ENCODE measurements at regions not wholly inside any gene's neighbourhood (a gene's known extent, or its start where the extent isn't known, plus 50 kb on each side); places are given as distances from the start of the nearest gene placed in this dataset.

DNA sequence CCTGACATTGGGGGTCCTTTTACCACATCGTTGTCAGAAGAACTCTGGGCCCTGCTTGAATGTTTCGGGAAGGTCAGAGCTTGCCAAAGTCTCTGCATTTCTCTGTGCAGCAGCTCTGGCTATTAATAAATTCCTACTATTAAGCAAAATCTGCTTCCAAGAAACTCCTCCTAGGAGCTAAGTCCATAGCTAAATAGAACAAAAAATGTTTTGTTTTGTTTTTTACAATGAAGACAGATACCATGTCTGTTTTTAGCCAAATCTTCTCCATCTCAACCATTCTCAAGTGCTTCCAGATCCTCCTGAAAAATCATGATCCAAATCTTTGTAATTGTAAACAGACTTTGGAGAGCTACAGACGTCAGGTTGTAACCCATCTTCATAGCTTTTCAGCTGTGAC, 161.6 kb downstream of the SPATA18 start:
- no peak overlapping the region for H3K4me3 ChIP-seq (ENCODE audit: low read depth, low read length)
- TF ChIP-seq, protein P1, sequence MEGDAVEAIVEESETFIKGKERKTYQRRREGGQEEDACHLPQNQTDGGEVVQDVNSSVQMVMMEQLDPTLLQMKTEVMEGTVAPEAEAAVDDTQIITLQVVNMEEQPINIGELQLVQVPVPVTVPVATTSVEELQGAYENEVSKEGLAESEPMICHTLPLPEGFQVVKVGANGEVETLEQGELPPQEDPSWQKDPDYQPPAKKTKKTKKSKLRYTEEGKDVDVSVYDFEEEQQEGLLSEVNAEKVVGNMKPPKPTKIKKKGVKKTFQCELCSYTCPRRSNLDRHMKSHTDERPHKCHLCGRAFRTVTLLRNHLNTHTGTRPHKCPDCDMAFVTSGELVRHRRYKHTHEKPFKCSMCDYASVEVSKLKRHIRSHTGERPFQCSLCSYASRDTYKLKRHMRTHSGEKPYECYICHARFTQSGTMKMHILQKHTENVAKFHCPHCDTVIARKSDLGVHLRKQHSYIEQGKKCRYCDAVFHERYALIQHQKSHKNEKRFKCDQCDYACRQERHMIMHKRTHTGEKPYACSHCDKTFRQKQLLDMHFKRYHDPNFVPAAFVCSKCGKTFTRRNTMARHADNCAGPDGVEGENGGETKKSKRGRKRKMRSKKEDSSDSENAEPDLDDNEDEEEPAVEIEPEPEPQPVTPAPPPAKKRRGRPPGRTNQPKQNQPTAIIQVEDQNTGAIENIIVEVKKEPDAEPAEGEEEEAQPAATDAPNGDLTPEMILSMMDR (IDR thresholded peaks at IDR 0.05; ENCODE audit: low read depth, low read length, missing control alignments): no peak
- no peak for DNase-seq (ENCODE audit: low read depth)

DNA sequence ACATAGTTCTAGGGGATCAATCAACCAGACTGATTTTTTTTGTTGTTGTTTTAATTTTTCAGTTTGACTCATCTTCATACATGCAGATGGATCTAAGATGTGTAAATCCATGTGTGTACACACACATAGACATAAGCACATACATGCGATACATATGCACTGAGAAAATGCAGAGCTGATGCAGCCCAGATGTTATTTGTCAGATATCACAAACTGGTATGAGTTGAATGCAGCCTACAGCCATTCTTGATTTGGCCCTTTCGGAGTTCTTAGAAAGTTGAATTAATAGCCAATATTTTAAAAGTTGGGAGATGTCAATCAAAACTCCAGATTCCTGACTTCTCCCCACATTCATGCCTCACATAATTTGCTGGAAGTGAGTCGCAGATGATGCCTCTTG, 180.4 kb downstream of the SPATA18 start:
- TF ChIP-seq, protein P1 (IDR thresholded peaks at IDR 0.05; ENCODE audit: low read depth, low read length, missing control alignments): no peak
- H3K4me3 ChIP-seq (ENCODE audit: low read depth, low read length): no peak overlapping the region
- DNase-seq (ENCODE audit: low read depth): no peak

DNA sequence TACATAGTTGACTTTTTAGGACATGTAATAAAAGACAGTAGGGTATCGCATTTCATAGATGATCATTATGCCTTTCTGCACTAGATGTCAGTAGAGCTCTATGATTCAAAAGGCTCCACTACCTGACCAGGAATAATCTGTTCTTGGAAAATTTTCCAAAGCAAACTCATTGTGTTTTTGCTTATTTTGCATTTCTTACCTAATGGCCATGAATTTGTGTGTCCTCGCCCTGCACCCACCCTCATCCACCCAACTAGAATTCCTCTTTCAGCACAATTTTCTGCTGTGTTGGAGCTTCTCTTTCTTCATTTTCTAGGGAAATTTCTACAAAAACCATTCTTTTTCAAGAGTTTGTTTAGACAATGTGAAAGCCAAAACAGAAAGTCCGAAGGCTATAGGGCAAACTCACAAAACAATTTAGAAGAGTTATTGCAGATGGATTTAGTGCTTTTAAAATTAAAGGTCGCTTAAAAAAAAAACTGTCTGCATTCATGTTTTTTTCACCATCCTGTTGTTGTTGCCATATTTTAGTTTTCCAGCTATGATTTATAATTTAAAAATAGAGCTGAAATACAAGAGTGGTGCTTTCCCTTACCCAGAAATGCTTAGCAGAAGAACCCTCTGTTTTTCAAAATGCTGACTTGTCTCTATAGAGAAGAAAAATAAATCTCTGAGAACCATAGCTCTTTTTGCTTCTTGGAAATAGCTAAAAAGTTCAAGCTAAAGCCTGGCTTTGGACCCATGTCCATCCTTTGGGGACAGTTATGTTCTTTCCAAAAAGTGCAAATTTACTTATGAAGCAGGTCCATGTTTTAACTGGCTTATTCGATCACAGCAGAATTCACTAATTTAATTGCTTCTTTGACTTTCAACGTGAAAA, 183.7 kb downstream of the SPATA18 start:
- no peak overlapping the region for H3K4me3 ChIP-seq (ENCODE audit: low read depth, low read length)
- TF ChIP-seq, protein P1 (IDR thresholded peaks at IDR 0.05; ENCODE audit: low read depth, low read length, missing control alignments): no peak
- no peak for DNase-seq (ENCODE audit: low read depth)

DNA sequence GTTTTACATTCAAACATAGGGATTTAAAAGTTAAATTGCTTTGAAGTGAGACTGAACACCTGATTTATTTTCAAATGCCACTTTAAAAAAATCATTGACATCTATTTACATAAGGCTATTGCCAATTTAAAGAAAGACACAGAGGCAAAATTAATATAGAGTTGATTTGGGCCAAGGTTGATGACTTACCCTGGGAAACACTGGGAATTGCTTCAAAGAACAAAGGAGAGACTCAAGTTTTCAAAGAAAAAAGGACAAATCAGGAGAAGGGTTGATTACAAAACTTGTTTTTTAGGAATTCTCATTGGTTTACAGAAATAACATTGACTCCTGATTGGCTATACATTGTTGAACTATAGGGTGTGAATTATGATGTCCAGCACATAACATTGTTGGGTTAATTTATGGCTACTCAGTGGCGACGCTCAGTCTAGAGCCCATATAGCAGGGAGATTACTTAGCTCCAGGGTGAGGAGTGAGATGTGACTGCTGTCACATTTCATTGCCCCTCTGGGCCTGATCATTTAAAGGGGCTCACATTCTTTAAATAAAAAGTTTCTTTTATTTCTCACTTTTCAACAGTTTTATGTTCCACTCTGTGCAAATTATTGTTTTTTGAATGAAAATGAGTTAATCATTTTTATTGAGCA, 184.6 kb downstream of the SPATA18 start:
- TF ChIP-seq, protein P1 (IDR thresholded peaks at IDR 0.05; ENCODE audit: low read depth, low read length, missing control alignments): no peak
- H3K4me3 ChIP-seq (ENCODE audit: low read depth, low read length): no peak overlapping the region
- no peak for DNase-seq (ENCODE audit: low read depth)

DNA sequence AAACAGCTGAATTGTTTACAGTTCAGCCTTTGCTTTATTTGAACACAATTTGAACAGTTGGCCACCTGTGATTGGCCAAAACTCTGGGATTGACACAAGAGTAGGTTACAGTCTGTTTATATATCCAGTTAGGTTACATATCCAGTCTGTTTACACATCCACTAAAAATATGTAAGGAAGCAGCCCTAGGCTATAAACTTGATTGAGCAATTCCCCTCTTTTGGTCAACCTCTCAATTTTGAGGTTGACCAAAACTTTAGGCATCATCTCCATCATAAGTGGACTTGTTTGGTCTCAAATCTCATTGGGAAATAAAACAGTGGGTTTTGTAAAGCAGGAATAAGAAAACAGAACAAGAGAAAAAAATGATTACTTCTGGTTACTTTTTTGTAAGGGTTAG, 190.8 kb downstream of the SPATA18 start:
- TF ChIP-seq, protein P1 (IDR thresholded peaks at IDR 0.05; ENCODE audit: low read depth, low read length, missing control alignments): no peak
- no peak overlapping the region for H3K4me3 ChIP-seq (ENCODE audit: low read depth, low read length)
- DNase-seq (ENCODE audit: low read depth): no peak

DNA sequence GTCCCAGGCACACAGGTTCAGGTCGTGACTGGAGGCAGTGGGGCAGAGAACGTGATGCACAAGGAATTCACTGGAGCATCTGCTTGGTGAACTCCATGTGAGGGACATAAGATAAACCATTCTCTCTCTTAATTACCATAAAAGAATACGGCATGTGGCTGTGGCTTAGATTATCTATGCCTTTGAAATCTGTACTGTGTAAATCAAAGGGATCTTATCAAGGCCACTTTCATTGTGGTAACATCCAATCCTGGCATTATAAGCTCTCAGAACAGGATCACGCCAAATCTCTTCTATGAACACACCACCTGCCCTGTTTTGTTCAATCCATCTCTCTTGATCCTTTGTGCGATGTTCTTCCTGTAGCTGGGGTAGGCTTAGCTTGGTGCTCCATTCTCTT, 192.3 kb downstream of the SPATA18 start:
- TF ChIP-seq, protein P1 (IDR thresholded peaks at IDR 0.05; ENCODE audit: low read depth, low read length, missing control alignments): no peak
- no peak for DNase-seq (ENCODE audit: low read depth)
- no peak overlapping the region for H3K4me3 ChIP-seq (ENCODE audit: low read depth, low read length)
